Stomach (tissue), 4 donors: ENCODE measurements at regions not wholly inside any gene's neighbourhood (a gene's known extent, or its start where the extent isn't known, plus 50 kb on each side); places are given as distances from the start of the nearest gene placed in this dataset.

Experiments used
- CTCF ChIP-seq, 7 experiments: fragments of 450-650 bp in 4 of 7; fragments of 200-600 bp in 3 of 7; sonication (generic) in 3 of 7; IDR thresholded peaks; one replicate each; pipeline ENCODE4 v1.5.1; 2016 to 2019; ENCODE audit warnings: antibody characterized with exemption in 7 of 7, control low read depth in 2 of 7, mild to moderate bottlenecking in 1 of 7
- POLR2A ChIP-seq, 4 donors: fragments of 450-650 bp; IDR thresholded peaks; one replicate each; pipeline ENCODE4 v1.6.1; 2016; ENCODE audit warnings: antibody characterized with exemption in 4 of 4, control low read depth in 2 of 4, mild to moderate bottlenecking in 1 of 4, moderate library complexity in 1 of 4
- POLR2AphosphoS5 ChIP-seq, 3 donors: sonication (generic); formaldehyde crosslinking; IDR thresholded peaks; one replicate each; pipeline ENCODE4 v1.6.1; 2016; ENCODE audit warnings: antibody characterized with exemption in 3 of 3

DNA sequence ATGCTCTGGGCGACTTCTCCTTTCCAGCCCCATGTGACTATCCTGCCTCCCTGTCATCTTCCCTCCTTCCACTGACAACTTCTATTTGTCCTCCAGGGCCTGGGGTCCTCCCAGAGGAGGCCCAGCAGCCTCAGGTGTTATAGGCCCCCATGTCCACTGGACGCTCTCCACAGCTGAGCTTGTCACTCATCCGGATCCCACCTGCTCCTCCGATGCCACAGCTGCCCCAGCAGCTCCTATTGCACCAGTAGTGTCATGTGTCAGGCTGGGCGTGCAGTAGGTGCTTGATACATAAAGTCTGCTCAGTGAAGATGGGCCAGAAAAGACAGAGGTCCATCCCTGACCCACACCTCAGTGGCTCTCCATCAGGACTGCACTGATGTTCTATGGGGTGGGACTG is 305.7 kb upstream of the MYT1L start:
- TF ChIP-seq POLR2AphosphoS5 (IDR thresholded peaks at IDR 0.05) (no peak), CTCF (IDR thresholded peaks at IDR 0.05) (no peak), POLR2A (IDR thresholded peaks at IDR 0.05) (no peak)
